ENCODE measurements at regions not wholly inside any gene's neighbourhood (a gene's known extent, or its start where the extent isn't known, plus 50 kb on each side); places are given as distances from the start of the nearest gene placed in this dataset.

DNA sequence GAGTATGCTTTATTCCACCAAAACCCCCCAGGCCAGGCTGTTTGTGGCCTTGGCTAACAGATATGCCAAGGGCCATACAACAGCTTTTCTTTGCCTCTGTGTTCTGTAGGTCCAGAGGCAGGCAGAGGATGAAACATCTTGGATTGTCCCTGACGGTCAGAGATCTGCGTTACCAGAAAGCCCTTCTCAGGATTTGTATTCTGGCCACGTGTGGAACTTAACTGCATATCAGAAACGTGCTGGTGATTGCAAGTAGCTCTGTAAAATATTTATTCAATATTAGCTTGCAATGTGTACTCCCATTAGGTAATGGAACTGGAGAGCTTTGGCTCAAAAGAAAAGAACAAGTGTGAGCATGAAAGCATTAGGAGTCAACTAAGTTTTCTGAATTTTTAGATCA, 275.0 kb downstream of the CBLN4 start:
- TF ChIP-seq, protein P1, sequence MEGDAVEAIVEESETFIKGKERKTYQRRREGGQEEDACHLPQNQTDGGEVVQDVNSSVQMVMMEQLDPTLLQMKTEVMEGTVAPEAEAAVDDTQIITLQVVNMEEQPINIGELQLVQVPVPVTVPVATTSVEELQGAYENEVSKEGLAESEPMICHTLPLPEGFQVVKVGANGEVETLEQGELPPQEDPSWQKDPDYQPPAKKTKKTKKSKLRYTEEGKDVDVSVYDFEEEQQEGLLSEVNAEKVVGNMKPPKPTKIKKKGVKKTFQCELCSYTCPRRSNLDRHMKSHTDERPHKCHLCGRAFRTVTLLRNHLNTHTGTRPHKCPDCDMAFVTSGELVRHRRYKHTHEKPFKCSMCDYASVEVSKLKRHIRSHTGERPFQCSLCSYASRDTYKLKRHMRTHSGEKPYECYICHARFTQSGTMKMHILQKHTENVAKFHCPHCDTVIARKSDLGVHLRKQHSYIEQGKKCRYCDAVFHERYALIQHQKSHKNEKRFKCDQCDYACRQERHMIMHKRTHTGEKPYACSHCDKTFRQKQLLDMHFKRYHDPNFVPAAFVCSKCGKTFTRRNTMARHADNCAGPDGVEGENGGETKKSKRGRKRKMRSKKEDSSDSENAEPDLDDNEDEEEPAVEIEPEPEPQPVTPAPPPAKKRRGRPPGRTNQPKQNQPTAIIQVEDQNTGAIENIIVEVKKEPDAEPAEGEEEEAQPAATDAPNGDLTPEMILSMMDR (IDR thresholded peaks at IDR 0.05), result no peak
- no peak for TF ChIP-seq POLR2A (IDR thresholded peaks at IDR 0.05)
